H9 (cell line): ENCODE measurements at regions not wholly inside any gene's neighbourhood (a gene's known extent, or its start where the extent isn't known, plus 50 kb on each side); places are given as distances from the start of the nearest gene placed in this dataset.

Experiments
- DNase-seq: peaks from one replicate; pipeline ENCODE4 v3.0.0-alpha.2; 2017
- H2AFZ ChIP-seq: one replicate; pipeline ENCODE4 v1.6.1; 2013; ENCODE audit warnings: mild to moderate bottlenecking, low read length, control low read depth, moderate library complexity
- H2AK5ac ChIP-seq: 2 replicates; pipeline ENCODE4 v1.6.1; 2013; ENCODE audit warnings: low read length, control low read depth, mixed read lengths; ENCODE audit not compliant: insufficient read length
- H2BK120ac ChIP-seq: one replicate; pipeline ENCODE4 v1.6.1; 2013; ENCODE audit warnings: low read depth, mild to moderate bottlenecking, low read length, control low read depth, inconsistent platforms; ENCODE audit not compliant: poor library complexity, severe bottlenecking
- H2BK12ac ChIP-seq: 2 replicates; pipeline ENCODE4 v1.6.1; 2013; ENCODE audit warnings: low read length, control low read depth, mixed read lengths, low read depth; ENCODE audit not compliant: insufficient read length
- H2BK15ac ChIP-seq: 2 replicates; pipeline ENCODE4 v1.6.1; 2013; ENCODE audit warnings: low read depth, low read length, control low read depth
- H2BK20ac ChIP-seq: one replicate; pipeline ENCODE4 v1.6.1; 2013; ENCODE audit warnings: low read depth, mild to moderate bottlenecking, low read length, control low read depth, inconsistent platforms; ENCODE audit not compliant: poor library complexity, severe bottlenecking
- H2BK5ac ChIP-seq: 2 replicates; pipeline ENCODE4 v1.6.1; 2013; ENCODE audit warnings: low read length, control low read depth, mixed read lengths; ENCODE audit not compliant: insufficient read length
- H3K14ac ChIP-seq: 2 replicates; pipeline ENCODE4 v1.6.1; 2013; ENCODE audit warnings: low read length, control low read depth; ENCODE audit not compliant: insufficient read depth
- H3K18ac ChIP-seq: 2 replicates; pipeline ENCODE4 v1.6.1; 2013; ENCODE audit warnings: low read depth, mild to moderate bottlenecking, mixed read lengths, low read length, control low read depth; ENCODE audit not compliant: insufficient read length
- H3K23ac ChIP-seq: 2 replicates; pipeline ENCODE4 v1.6.1; 2013; ENCODE audit warnings: low read length, control low read depth, mixed read lengths, low read depth; ENCODE audit not compliant: insufficient read length
- H3K23me2 ChIP-seq: 2 replicates; pipeline ENCODE4 v1.6.1; 2013; ENCODE audit warnings: low read depth, mild to moderate bottlenecking, mixed read lengths, low read length, control low read depth; ENCODE audit not compliant: insufficient read length, poor library complexity, severe bottlenecking
- H3K27ac ChIP-seq: 2 replicates; pipeline ENCODE4 v1.5.1; 2013; ENCODE audit warnings: low read length, control low read depth, mixed read lengths, low read depth; ENCODE audit not compliant: insufficient read length
- H3K27me3 ChIP-seq: 2 replicates; pipeline ENCODE4 v1.6.1; 2013; ENCODE audit warnings: low read length, control low read depth, inconsistent platforms; ENCODE audit not compliant: insufficient read depth
- H3K4ac ChIP-seq: 2 replicates; pipeline ENCODE4 v1.6.1; 2013; ENCODE audit warnings: low read depth, mild to moderate bottlenecking, control low read depth, inconsistent platforms, low read length, moderate library complexity
- H3K4me1 ChIP-seq: 2 replicates; pipeline ENCODE4 v1.6.1; 2013; ENCODE audit warnings: low read length, control low read depth, inconsistent platforms; ENCODE audit not compliant: insufficient read depth
- H3K4me2 ChIP-seq: 2 replicates; pipeline ENCODE4 v1.6.1; 2013; ENCODE audit warnings: low read length, control low read depth, mixed read lengths; ENCODE audit not compliant: insufficient read length, insufficient read depth
- H3K56ac ChIP-seq: 2 replicates; pipeline ENCODE4 v1.6.1; 2013; ENCODE audit warnings: low read depth, mild to moderate bottlenecking, mixed read lengths, low read length, control low read depth; ENCODE audit not compliant: insufficient read length
- H3K79me1 ChIP-seq: 2 replicates; pipeline ENCODE4 v1.6.1; 2013; ENCODE audit warnings: low read depth, mild to moderate bottlenecking, moderate library complexity, low read length, control low read depth, inconsistent platforms; ENCODE audit not compliant: insufficient read depth, poor library complexity, severe bottlenecking
- H3K79me2 ChIP-seq: 2 replicates; pipeline ENCODE4 v1.6.1; 2013; ENCODE audit warnings: low read length, control low read depth, inconsistent platforms; ENCODE audit not compliant: insufficient read depth
- H3K9ac ChIP-seq: 2 replicates; pipeline ENCODE4 v1.6.1; 2013; ENCODE audit warnings: low read length, control low read depth, mixed read lengths; ENCODE audit not compliant: insufficient read length; ENCODE audit errors: extremely low read depth
- H3K9me3 ChIP-seq: one replicate; pipeline ENCODE4 v1.6.1; 2013; ENCODE audit warnings: low read depth, low read length, inconsistent platforms; ENCODE audit not compliant: control insufficient read depth
- H3T11ph ChIP-seq: one replicate; pipeline ENCODE4 v1.6.1; 2013; ENCODE audit warnings: mild to moderate bottlenecking, low read length, control low read depth, inconsistent platforms
- H4K20me1 ChIP-seq: one replicate; pipeline ENCODE4 v1.6.1; 2013; ENCODE audit not compliant: control insufficient read depth, insufficient read length, insufficient read depth
- H4K5ac ChIP-seq: 2 replicates; pipeline ENCODE4 v1.6.1; 2013; ENCODE audit warnings: low read depth, mild to moderate bottlenecking, mixed read lengths, low read length, control low read depth; ENCODE audit not compliant: insufficient read length
- H4K8ac ChIP-seq: replicated peaks from 2 replicates; pipeline ENCODE4 v1.6.1; 2013; ENCODE audit warnings: low read length, control low read depth, mixed read lengths, low read depth; ENCODE audit not compliant: insufficient read length
- H4K91ac ChIP-seq: 2 replicates; pipeline ENCODE4 v1.6.1; 2013; ENCODE audit warnings: low read depth, mild to moderate bottlenecking, moderate library complexity, mixed read lengths, low read length, control low read depth; ENCODE audit not compliant: insufficient read length
- H3K27ac Mint-ChIP-seq, 3 experiments: 2 replicates in 2 of 3; 3 replicates in 1 of 3; pipeline ENCODE4 v1.8.0; 2020 to 2021; ENCODE audit warnings: mixed read lengths in 3 of 3, mild to moderate bottlenecking in 1 of 3, moderate library complexity in 1 of 3
- H3K27me3 Mint-ChIP-seq: 2 replicates; pipeline ENCODE4 v1.8.0; 2021; ENCODE audit warnings: low read depth, mild to moderate bottlenecking, moderate library complexity, mixed read lengths
- H3K36me3 Mint-ChIP-seq, 3 experiments: 2 replicates in 2 of 3; 3 replicates in 1 of 3; pipeline ENCODE4 v1.8.0; 2020 to 2021; ENCODE audit warnings: low read depth in 3 of 3, mixed read lengths in 3 of 3; ENCODE audit not compliant: insufficient read depth in 1 of 3
- H3K4me1 Mint-ChIP-seq, 2 experiments: 2 replicates each; pipeline ENCODE4 v1.8.0; 2020; ENCODE audit warnings: mixed read lengths in 2 of 2
- H3K4me3 Mint-ChIP-seq, 2 experiments: 2 replicates in 1 of 2; 3 replicates in 1 of 2; pipeline ENCODE4 v1.8.0; 2020 to 2021; ENCODE audit warnings: mild to moderate bottlenecking in 2 of 2, mixed read lengths in 2 of 2, moderate library complexity in 1 of 2
- H3K9me3 Mint-ChIP-seq, 2 experiments: 2 replicates in 1 of 2; 3 replicates in 1 of 2; pipeline ENCODE4 v1.8.0; 2020; ENCODE audit warnings: mild to moderate bottlenecking in 2 of 2, mixed read lengths in 2 of 2, moderate library complexity in 1 of 2
- WGBS: extraction: QIAGEN DNeasy Blood & Tissue Kit; methylation state at CpG from one replicate; pipeline ENCODE4 v1.1.7; 2013; ENCODE audit warnings: missing lambda C conversion rate, low lambda C conversion rate, mixed read lengths; ENCODE audit not compliant: insufficient read length; ENCODE audit errors: extremely low coverage; 5-methylcytosine and 5-hydroxymethylcytosine counted together
- TF ChIP-seq, protein P1 (sequence below): fragments of 200-600 bp; sonication (generic); conservative IDR thresholded peaks from 3 replicates; pipeline ENCODE4 v1.8.0; 2021; ENCODE audit warnings: antibody characterized with exemption, mild to moderate bottlenecking

DNA sequence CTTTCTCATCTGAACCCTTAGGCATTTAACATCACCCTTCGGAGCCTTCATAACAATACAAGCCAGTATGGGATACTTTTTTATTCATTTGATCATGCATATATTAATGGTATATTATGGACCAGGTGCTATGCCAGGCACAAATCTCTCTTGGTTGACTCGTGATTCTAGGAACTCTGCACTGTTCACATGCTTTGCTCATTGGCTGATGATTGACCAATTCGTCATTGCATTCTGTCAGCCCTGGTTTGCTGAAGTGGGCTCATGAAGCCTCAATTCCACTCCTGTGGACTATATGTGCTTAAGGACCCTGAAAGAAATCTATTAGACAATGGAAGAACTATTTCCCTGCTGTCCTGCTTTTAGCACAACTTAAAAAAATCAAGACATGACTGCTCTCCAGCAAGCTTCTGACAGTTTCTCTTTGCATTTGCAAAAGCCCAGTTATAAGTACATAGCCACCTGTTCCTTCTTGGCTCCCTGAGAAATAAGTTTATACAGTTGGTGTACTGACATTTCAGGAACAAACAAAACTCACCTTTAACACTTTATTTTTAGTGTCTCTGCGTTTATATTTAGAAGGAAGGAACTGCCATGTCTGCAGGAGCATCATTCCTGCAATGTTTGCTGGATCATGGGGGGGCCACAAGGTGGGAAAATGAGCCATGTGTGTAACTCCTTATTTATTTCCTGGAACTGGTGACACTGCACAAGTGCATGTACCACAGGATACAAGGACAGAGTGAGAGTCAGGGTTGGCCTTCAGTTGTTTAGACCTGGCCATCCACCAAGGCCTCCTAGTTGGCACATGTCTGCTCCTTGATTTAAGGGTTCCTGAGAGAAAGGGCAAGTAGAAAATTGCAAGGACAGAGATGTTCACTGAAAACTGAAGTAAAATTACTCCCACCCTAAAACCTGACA lies 146.0 kb upstream of the NAMPT start:
- Histone ChIP-seq H3K23me2 (no peaks in the 10 kb centered on the region), H4K8ac (no peak overlapping the region), H2BK5ac (no peak overlapping the region), H4K91ac (no peak overlapping the region), H3K79me2 (no peaks in the 10 kb centered on the region), H3K9me3 (no peaks in the 10 kb centered on the region), H3K27ac (no peak overlapping the region), H3K27me3 (no peaks in the 10 kb centered on the region), H3K56ac (no peak overlapping the region), H3K9ac (no peak overlapping the region), H2BK15ac (no peak overlapping the region), H3K18ac (no peak overlapping the region), H3K4ac (no peak overlapping the region), H4K20me1 (no peaks in the 10 kb centered on the region), H4K5ac (no peak overlapping the region), H3K79me1 (no peaks in the 10 kb centered on the region), H2BK12ac (no peak overlapping the region), H2BK120ac (no peak overlapping the region), H2AK5ac (no peak overlapping the region), H3K23ac (no peak overlapping the region), H2BK20ac (no peak overlapping the region), H3T11ph (no peak overlapping the region), H3K14ac (no peak overlapping the region), H3K4me1 (no peaks in the 10 kb centered on the region), H3K4me2 (no peak overlapping the region), H2AFZ (no peak overlapping the region)
- H3K36me3 Mint-ChIP-seq = no peaks in the 10 kb centered on the region
- peaks cover 0 to 4% of the 10 kb centered on the region in 2 experiments; a peak in 2 of 4 replicates for H3K4me1 Mint-ChIP-seq
- DNase-seq = no peak
- TF ChIP-seq, protein P1, sequence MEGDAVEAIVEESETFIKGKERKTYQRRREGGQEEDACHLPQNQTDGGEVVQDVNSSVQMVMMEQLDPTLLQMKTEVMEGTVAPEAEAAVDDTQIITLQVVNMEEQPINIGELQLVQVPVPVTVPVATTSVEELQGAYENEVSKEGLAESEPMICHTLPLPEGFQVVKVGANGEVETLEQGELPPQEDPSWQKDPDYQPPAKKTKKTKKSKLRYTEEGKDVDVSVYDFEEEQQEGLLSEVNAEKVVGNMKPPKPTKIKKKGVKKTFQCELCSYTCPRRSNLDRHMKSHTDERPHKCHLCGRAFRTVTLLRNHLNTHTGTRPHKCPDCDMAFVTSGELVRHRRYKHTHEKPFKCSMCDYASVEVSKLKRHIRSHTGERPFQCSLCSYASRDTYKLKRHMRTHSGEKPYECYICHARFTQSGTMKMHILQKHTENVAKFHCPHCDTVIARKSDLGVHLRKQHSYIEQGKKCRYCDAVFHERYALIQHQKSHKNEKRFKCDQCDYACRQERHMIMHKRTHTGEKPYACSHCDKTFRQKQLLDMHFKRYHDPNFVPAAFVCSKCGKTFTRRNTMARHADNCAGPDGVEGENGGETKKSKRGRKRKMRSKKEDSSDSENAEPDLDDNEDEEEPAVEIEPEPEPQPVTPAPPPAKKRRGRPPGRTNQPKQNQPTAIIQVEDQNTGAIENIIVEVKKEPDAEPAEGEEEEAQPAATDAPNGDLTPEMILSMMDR = no peak
- H3K9me3 Mint-ChIP-seq = no peaks in the 10 kb centered on the region; a peak in 1 of 5 replicates
- H3K27me3 Mint-ChIP-seq = no peaks in the 10 kb centered on the region; the same call in none of the 2 replicates
- H3K4me3 Mint-ChIP-seq = no peak overlapping the region
- H3K27ac Mint-ChIP-seq = peak overlapping the region in 1 of 3 experiments; percentile 54; a peak in 1 of 7 replicates
- no CpG with 5 or more reads among the region's 4 CpGs for WGBS
